ENCODE measurements at regions not wholly inside any gene's neighbourhood (a gene's known extent, or its start where the extent isn't known, plus 50 kb on each side); places are given as distances from the start of the nearest gene placed in this dataset.

GRCh38 chr11:8834379-8834778 lies 76.6 kb upstream of the AKIP1 start:
- ATAC-seq = no peak
- TF ChIP-seq ZC3H10 (CRISPR knock-in tag; IDR thresholded peaks at IDR 0.05) = no peak
- TF ChIP-seq POU6F1 (CRISPR knock-in tag; IDR thresholded peaks at IDR 0.05; ENCODE audit: borderline replicate concordance, low read depth) = no peak
- TF ChIP-seq OSR1 (CRISPR knock-in tag; IDR thresholded peaks at IDR 0.05) = no peak
- no peak for TF ChIP-seq PATZ1 (CRISPR knock-in tag; IDR thresholded peaks at IDR 0.05; ENCODE audit: borderline replicate concordance)
- no peak for TF ChIP-seq RARB (CRISPR knock-in tag; IDR thresholded peaks at IDR 0.05)
- no peak for TF ChIP-seq ZFP30 (CRISPR knock-in tag; IDR thresholded peaks at IDR 0.05)
- no peak for TF ChIP-seq CREB5 (CRISPR knock-in tag; IDR thresholded peaks at IDR 0.05; ENCODE audit: low read depth)
- no peak for TF ChIP-seq ZNF8 (CRISPR knock-in tag; IDR thresholded peaks at IDR 0.05)
- no peak for TF ChIP-seq CSDC2 (CRISPR knock-in tag; IDR thresholded peaks at IDR 0.05)
- TF ChIP-seq ZNF565 (CRISPR knock-in tag; conservative IDR thresholded peaks at IDR 0.05; ENCODE audit: low read depth) = no peak
- TF ChIP-seq ARNTL (CRISPR knock-in tag; IDR thresholded peaks at IDR 0.05; ENCODE audit: borderline replicate concordance, low read depth) = no peak
- TF ChIP-seq ZNF70 (CRISPR knock-in tag; IDR thresholded peaks at IDR 0.05) = no peak
- no peak for TF ChIP-seq PPARA (CRISPR knock-in tag; IDR thresholded peaks at IDR 0.05; ENCODE audit: borderline replicate concordance)
- no peak for TF ChIP-seq GLIS3 (CRISPR knock-in tag; IDR thresholded peaks at IDR 0.05)
- no peak for TF ChIP-seq TOX (CRISPR knock-in tag; IDR thresholded peaks at IDR 0.05; ENCODE audit: borderline replicate concordance)

GRCh38 chr11:8838248-8838647 lies 72.7 kb upstream of the AKIP1 start:
- TF ChIP-seq TOX (CRISPR knock-in tag; IDR thresholded peaks at IDR 0.05; ENCODE audit: borderline replicate concordance) (no peak), ESRRG (CRISPR knock-in tag; IDR thresholded peaks at IDR 0.05) (no peak), BACH2 (CRISPR knock-in tag; IDR thresholded peaks at IDR 0.05; ENCODE audit: borderline replicate concordance) (no peak), CSRNP3 (CRISPR knock-in tag; IDR thresholded peaks at IDR 0.05) (no peak), CREB5 (CRISPR knock-in tag; IDR thresholded peaks at IDR 0.05; ENCODE audit: low read depth) (no peak), OSR1 (CRISPR knock-in tag; IDR thresholded peaks at IDR 0.05) (no peak)
- no peak for ATAC-seq

GRCh38 chr11:8839306-8839956 lies 71.6 kb upstream of the AKIP1 start:
- TF ChIP-seq ZFP30 (CRISPR knock-in tag; IDR thresholded peaks at IDR 0.05) (no peak), ZFP3 (CRISPR knock-in tag; IDR thresholded peaks at IDR 0.05) (no peak), CSRNP3 (CRISPR knock-in tag; IDR thresholded peaks at IDR 0.05) (no peak), ESRRG (CRISPR knock-in tag; IDR thresholded peaks at IDR 0.05) (no peak), GLIS3 (CRISPR knock-in tag; IDR thresholded peaks at IDR 0.05) (no peak), OSR1 (CRISPR knock-in tag; IDR thresholded peaks at IDR 0.05) (no peak), TOX (CRISPR knock-in tag; IDR thresholded peaks at IDR 0.05; ENCODE audit: borderline replicate concordance) (no peak), ZNF70 (CRISPR knock-in tag; IDR thresholded peaks at IDR 0.05) (no peak), ISL1 (CRISPR knock-in tag; IDR thresholded peaks at IDR 0.05) (no peak), BACH2 (CRISPR knock-in tag; IDR thresholded peaks at IDR 0.05; ENCODE audit: borderline replicate concordance) (no peak), CREB5 (CRISPR knock-in tag; IDR thresholded peaks at IDR 0.05; ENCODE audit: low read depth) (no peak)
- ATAC-seq = no peak
